ENCODE measurements at regions not wholly inside any gene's neighbourhood (a gene's known extent, or its start where the extent isn't known, plus 50 kb on each side); places are given as distances from the start of the nearest gene placed in this dataset.

DNA sequence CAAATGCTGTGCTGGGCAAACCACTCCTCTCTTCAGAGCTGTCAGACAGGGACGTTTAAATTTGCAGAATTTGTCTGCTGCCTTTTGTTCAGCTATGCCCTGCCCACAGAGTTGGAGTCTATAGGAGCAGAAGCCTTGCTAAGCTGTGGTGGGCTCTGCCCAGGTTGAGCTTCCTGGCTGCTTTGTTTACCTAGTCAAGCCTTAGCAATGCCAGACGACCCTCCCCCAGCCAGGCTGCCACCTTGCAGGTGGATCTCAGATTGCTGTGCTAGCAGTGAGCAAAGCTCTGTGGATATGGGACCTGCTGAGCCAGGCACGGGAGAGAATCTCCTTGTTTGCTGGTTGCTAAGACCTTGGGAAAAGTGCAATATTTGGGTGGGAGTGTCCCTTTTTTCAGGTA is 314.9 kb downstream of the NNT start:
- H3K4me3 ChIP-seq (ENCODE audit: low read depth in 2 of 2, low read length in 2 of 2), result no peak overlapping the region

DNA sequence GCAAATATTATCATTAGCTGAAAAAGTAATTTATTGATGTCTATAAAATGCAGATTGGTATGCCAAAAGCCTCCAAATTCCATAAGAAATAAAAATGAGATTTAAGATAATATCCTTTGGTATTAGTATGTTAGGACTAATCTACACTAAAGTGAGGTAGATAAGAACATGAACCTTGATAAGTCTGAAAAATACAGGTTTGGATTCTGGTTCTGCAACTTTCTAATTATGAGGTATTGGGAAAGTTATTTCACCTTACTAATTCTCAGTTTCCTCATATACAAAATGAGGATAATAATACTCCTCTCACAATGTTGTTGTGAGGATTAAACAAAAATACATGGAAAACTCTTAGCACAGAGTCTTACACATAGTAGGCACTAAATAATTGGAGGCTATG is 300.1 kb downstream of the NNT start:
- TF ChIP-seq TCF7L2 (IDR thresholded peaks at IDR 0.05; ENCODE audit: low read depth, low read length), result no peak
- no peak for TF ChIP-seq SIN3A (IDR thresholded peaks at IDR 0.05; ENCODE audit: borderline replicate concordance, insufficient read depth, low read depth, low read length)
- TF ChIP-seq, protein P1, sequence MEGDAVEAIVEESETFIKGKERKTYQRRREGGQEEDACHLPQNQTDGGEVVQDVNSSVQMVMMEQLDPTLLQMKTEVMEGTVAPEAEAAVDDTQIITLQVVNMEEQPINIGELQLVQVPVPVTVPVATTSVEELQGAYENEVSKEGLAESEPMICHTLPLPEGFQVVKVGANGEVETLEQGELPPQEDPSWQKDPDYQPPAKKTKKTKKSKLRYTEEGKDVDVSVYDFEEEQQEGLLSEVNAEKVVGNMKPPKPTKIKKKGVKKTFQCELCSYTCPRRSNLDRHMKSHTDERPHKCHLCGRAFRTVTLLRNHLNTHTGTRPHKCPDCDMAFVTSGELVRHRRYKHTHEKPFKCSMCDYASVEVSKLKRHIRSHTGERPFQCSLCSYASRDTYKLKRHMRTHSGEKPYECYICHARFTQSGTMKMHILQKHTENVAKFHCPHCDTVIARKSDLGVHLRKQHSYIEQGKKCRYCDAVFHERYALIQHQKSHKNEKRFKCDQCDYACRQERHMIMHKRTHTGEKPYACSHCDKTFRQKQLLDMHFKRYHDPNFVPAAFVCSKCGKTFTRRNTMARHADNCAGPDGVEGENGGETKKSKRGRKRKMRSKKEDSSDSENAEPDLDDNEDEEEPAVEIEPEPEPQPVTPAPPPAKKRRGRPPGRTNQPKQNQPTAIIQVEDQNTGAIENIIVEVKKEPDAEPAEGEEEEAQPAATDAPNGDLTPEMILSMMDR (IDR thresholded peaks at IDR 0.05), result no peak
- TF ChIP-seq POLR2AphosphoS5 (IDR thresholded peaks at IDR 0.05; ENCODE audit: low read depth, low read length), result no peak
- TF ChIP-seq, protein P2, sequence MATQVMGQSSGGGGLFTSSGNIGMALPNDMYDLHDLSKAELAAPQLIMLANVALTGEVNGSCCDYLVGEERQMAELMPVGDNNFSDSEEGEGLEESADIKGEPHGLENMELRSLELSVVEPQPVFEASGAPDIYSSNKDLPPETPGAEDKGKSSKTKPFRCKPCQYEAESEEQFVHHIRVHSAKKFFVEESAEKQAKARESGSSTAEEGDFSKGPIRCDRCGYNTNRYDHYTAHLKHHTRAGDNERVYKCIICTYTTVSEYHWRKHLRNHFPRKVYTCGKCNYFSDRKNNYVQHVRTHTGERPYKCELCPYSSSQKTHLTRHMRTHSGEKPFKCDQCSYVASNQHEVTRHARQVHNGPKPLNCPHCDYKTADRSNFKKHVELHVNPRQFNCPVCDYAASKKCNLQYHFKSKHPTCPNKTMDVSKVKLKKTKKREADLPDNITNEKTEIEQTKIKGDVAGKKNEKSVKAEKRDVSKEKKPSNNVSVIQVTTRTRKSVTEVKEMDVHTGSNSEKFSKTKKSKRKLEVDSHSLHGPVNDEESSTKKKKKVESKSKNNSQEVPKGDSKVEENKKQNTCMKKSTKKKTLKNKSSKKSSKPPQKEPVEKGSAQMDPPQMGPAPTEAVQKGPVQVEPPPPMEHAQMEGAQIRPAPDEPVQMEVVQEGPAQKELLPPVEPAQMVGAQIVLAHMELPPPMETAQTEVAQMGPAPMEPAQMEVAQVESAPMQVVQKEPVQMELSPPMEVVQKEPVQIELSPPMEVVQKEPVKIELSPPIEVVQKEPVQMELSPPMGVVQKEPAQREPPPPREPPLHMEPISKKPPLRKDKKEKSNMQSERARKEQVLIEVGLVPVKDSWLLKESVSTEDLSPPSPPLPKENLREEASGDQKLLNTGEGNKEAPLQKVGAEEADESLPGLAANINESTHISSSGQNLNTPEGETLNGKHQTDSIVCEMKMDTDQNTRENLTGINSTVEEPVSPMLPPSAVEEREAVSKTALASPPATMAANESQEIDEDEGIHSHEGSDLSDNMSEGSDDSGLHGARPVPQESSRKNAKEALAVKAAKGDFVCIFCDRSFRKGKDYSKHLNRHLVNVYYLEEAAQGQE (IDR thresholded peaks at IDR 0.05; ENCODE audit: insufficient read depth in 1 of 2, low read depth in 2 of 2, low read length in 1 of 2), result no peak
- no peak overlapping the region for H3K4me3 ChIP-seq (ENCODE audit: low read depth in 2 of 2, low read length in 2 of 2)
- no TSS peak for BruUV-seq (replicated peaks)
- H3K4me1 ChIP-seq (ENCODE audit: control insufficient read depth, insufficient read depth, low read length), result no peaks in the 10 kb centered on the region
- no peaks in the 10 kb centered on the region for H3K9me3 ChIP-seq (ENCODE audit: control insufficient read depth, insufficient read depth, low read depth, low read length)
- CTCF ChIA-PET, result no interaction called here
- no peaks in the 10 kb centered on the region for H3K27me3 ChIP-seq (ENCODE audit: control insufficient read depth, insufficient read depth, low read length)
- in situ Hi-C loops (cut with HindIII; ENCODE audit: low pct_unique_long_range_greater_than_20kb, low sequenced_read_pairs) (no loop called here), intact Hi-C loops (cut with micrococcal nuclease; ENCODE audit: unreplicated experiment) (no loop called here)
- no peak overlapping the region for H3K27ac ChIP-seq (ENCODE audit: low read length)
- ATAC-seq (no peak), DNase-seq (ENCODE audit: low read depth, low spot score) (no peak)
- H3K36me3 ChIP-seq (ENCODE audit: control insufficient read depth, insufficient read depth, low read length), result no peaks in the 10 kb centered on the region; the same call in 1 of the 2 replicates
- POLR2A ChIA-PET, result no interaction called here

More for the DNA sequence above, 314.9 kb downstream of the NNT start:
- POLR2A ChIA-PET, result interaction anchor here (0.7 kb wide), 1 partner anchor 35 kb away, joined by 11 read pairs; no protein-coding TSS in a partner anchor
- ATAC-seq (no peak), DNase-seq (ENCODE audit: low read depth, low spot score) (no peak)
- H3K27me3 ChIP-seq (ENCODE audit: control insufficient read depth, insufficient read depth, low read length), result no peaks in the 10 kb centered on the region
- in situ Hi-C loops (cut with HindIII; ENCODE audit: low pct_unique_long_range_greater_than_20kb, low sequenced_read_pairs), result no loop called here
- H3K9me3 ChIP-seq (ENCODE audit: control insufficient read depth, insufficient read depth, low read depth, low read length), result no peaks in the 10 kb centered on the region
- BruUV-seq (replicated peaks), result no TSS peak
- no peaks in the 10 kb centered on the region for H3K4me1 ChIP-seq (ENCODE audit: control insufficient read depth, insufficient read depth, low read length)
- intact Hi-C loops (cut with micrococcal nuclease; ENCODE audit: unreplicated experiment), result no loop called here
- CTCF ChIA-PET, result no interaction called here
- TF ChIP-seq TCF7L2 (IDR thresholded peaks at IDR 0.05; ENCODE audit: low read depth, low read length) (no peak), SIN3A (IDR thresholded peaks at IDR 0.05; ENCODE audit: borderline replicate concordance, insufficient read depth, low read depth, low read length) (no peak), POLR2AphosphoS5 (IDR thresholded peaks at IDR 0.05; ENCODE audit: low read depth, low read length) (no peak)
- TF ChIP-seq, protein P1 (IDR thresholded peaks at IDR 0.05), result no peak
- TF ChIP-seq, protein P2 (IDR thresholded peaks at IDR 0.05; ENCODE audit: insufficient read depth in 1 of 2, low read depth in 2 of 2, low read length in 1 of 2), result no peak
- no peaks in the 10 kb centered on the region for H3K36me3 ChIP-seq (ENCODE audit: control insufficient read depth, insufficient read depth, low read length)
- H3K27ac ChIP-seq (ENCODE audit: low read length), result no peak overlapping the region
